HEK293 (cell line): ENCODE measurements at regions not wholly inside any gene's neighbourhood (a gene's known extent, or its start where the extent isn't known, plus 50 kb on each side); places are given as distances from the start of the nearest gene placed in this dataset.

Experiments used
- CTCF ChIA-PET: fragments of 350-600 bp; formaldehyde crosslinking; extraction: SDS; loops from one replicate; lab custom pipeline; 2021; ENCODE audit warnings: antibody characterized with exemption; lab: Yijun Ruan, JAX
- POLR2A ChIA-PET: fragments of 300-600 bp; formaldehyde crosslinking; extraction: SDS; loops from one replicate; lab custom pipeline; 2020; ENCODE audit warnings: antibody characterized with exemption, inconsistent platforms; lab: Yijun Ruan, JAX
- H3K27ac ChIP-seq: fragments of 200-500 bp; sonication (Bioruptor generic); 2 replicates; pipeline ENCODE4 v1.5.1; 2014; ENCODE audit warnings: low read depth, low read length, control low read depth, inconsistent platforms; ENCODE audit errors: extremely low read depth
- H3K36me3 ChIP-seq, 2 experiments: fragments of 200-500 bp in 1 of 2; sonication (Bioruptor generic) in 1 of 2; 1 replicate in 1 of 2; 2 replicates in 1 of 2; pipeline ENCODE4 v1.5.1; 2014 to 2017; ENCODE audit warnings: inconsistent platforms in 2 of 2, low read length in 2 of 2; ENCODE audit not compliant: control insufficient read depth in 2 of 2, insufficient read depth in 1 of 2
- H3K4me1 ChIP-seq: fragments of 200-500 bp; sonication (Bioruptor generic); 2 replicates; pipeline ENCODE4 v1.5.1; 2014; ENCODE audit warnings: mild to moderate bottlenecking, low read length, inconsistent platforms; ENCODE audit not compliant: control insufficient read depth, insufficient read depth
- H3K4me3 ChIP-seq: 2 replicates; pipeline ENCODE4 v1.5.1; 2011; ENCODE audit warnings: low read depth, mild to moderate bottlenecking, control low read depth, low read length, moderate library complexity
- H3K9me3 ChIP-seq: fragments of 200-500 bp; sonication (Bioruptor generic); 2 replicates; pipeline ENCODE4 v1.5.1; 2014; ENCODE audit warnings: low read depth, low read length, inconsistent platforms; ENCODE audit not compliant: control insufficient read depth, insufficient read depth
- HOXD13 ChIP-seq: sonication (generic); formaldehyde crosslinking; IDR thresholded peaks from 2 replicates; pipeline ENCODE4 v1.8.0; 2022; ENCODE audit warnings: missing genetic modification reagents, borderline replicate concordance
- KLF1 ChIP-seq: fragments of 450-650 bp; formaldehyde crosslinking; IDR thresholded peaks from 2 replicates; pipeline ENCODE4 v1.5.1; 2016; ENCODE audit warnings: missing biosample characterization, missing genetic modification characterization
- KLF10 ChIP-seq: fragments of 450-650 bp; IDR thresholded peaks from 2 replicates; pipeline ENCODE4 v1.5.1; 2018; ENCODE audit warnings: missing biosample characterization, mild to moderate bottlenecking, missing genetic modification characterization
- MEIS1 ChIP-seq: sonication (generic); formaldehyde crosslinking; IDR thresholded peaks from 2 replicates; pipeline ENCODE4 v1.8.1; 2022; ENCODE audit warnings: missing genetic modification reagents, mild to moderate bottlenecking, borderline replicate concordance
- YY2 ChIP-seq: fragments of 450-650 bp; formaldehyde crosslinking; IDR thresholded peaks from 2 replicates; pipeline ENCODE4 v1.5.1; 2016; ENCODE audit warnings: missing biosample characterization, missing genetic modification characterization
- ZBTB10 ChIP-seq: fragments of 450-650 bp; formaldehyde crosslinking; IDR thresholded peaks from 2 replicates; pipeline ENCODE4 v1.5.1; 2016; ENCODE audit warnings: missing biosample characterization, missing genetic modification characterization
- ZFP69B ChIP-seq: fragments of 450-650 bp; formaldehyde crosslinking; IDR thresholded peaks from 2 replicates; pipeline ENCODE4 v1.5.1; 2016; ENCODE audit warnings: missing biosample characterization, missing genetic modification characterization
- ZNF140 ChIP-seq: fragments of 450-650 bp; formaldehyde crosslinking; IDR thresholded peaks from 2 replicates; pipeline ENCODE4 v1.5.1; 2016; ENCODE audit warnings: missing biosample characterization, missing genetic modification characterization
- ZNF148 ChIP-seq: fragments of 450-650 bp; formaldehyde crosslinking; IDR thresholded peaks from 2 replicates; pipeline ENCODE4 v1.5.0; 2017; ENCODE audit warnings: missing biosample characterization, missing genetic modification characterization, borderline replicate concordance
- ZNF221 ChIP-seq: fragments of 450-650 bp; formaldehyde crosslinking; IDR thresholded peaks from 2 replicates; pipeline ENCODE4 v1.5.1; 2017; ENCODE audit warnings: missing biosample characterization, missing genetic modification characterization, borderline replicate concordance
- ZNF513 ChIP-seq: fragments of 450-650 bp; IDR thresholded peaks from 2 replicates; pipeline ENCODE4 v1.5.1; 2018; ENCODE audit warnings: missing biosample characterization, missing genetic modification characterization
- ZNF580 ChIP-seq: fragments of 450-650 bp; formaldehyde crosslinking; IDR thresholded peaks from 2 replicates; pipeline ENCODE4 v1.5.1; 2016; ENCODE audit warnings: missing biosample characterization, missing genetic modification characterization
- ZNF585B ChIP-seq: fragments of 450-650 bp; formaldehyde crosslinking; IDR thresholded peaks from 2 replicates; pipeline ENCODE4 v1.5.1; 2016; ENCODE audit warnings: missing biosample characterization, missing genetic modification characterization
- ZNF610 ChIP-seq: fragments of 450-650 bp; formaldehyde crosslinking; IDR thresholded peaks from 2 replicates; pipeline ENCODE4 v1.5.1; 2016; ENCODE audit warnings: missing biosample characterization, missing genetic modification characterization, borderline replicate concordance
- ZNF629 ChIP-seq: fragments of 450-650 bp; formaldehyde crosslinking; IDR thresholded peaks from 2 replicates; pipeline ENCODE4 v1.5.1; 2017; ENCODE audit warnings: missing biosample characterization, missing genetic modification characterization
- ZNF645 ChIP-seq: fragments of 450-650 bp; formaldehyde crosslinking; IDR thresholded peaks from 2 replicates; pipeline ENCODE4; 2016; ENCODE audit warnings: missing biosample characterization, missing genetic modification characterization
- ZNF670 ChIP-seq: fragments of 450-650 bp; formaldehyde crosslinking; IDR thresholded peaks from 2 replicates; pipeline ENCODE4 v1.5.1; 2016; ENCODE audit warnings: missing biosample characterization, missing genetic modification characterization, low read depth
- ZNF792 ChIP-seq: fragments of 450-650 bp; formaldehyde crosslinking; IDR thresholded peaks from 2 replicates; pipeline ENCODE4 v1.5.1; 2016; ENCODE audit warnings: missing biosample characterization, missing genetic modification characterization

- TF ChIP-seq ZNF645 (tag by site-specific recombination), result no peak
- TF ChIP-seq KLF1 (tag by site-specific recombination), result no peak
- TF ChIP-seq ZNF221 (tag by site-specific recombination), result no peak
- TF ChIP-seq ZFP69B (tag by site-specific recombination), result no peak
- TF ChIP-seq YY2, result no peak
- no peak for TF ChIP-seq ZNF670 (tag by site-specific recombination)
- TF ChIP-seq ZNF792 (tag by site-specific recombination), result no peak
- TF ChIP-seq ZNF610, result no peak
- TF ChIP-seq, all 188 proteins: peak for 0
Observed at GRCh38 chr2:191618786-191619185, 59.1 kb upstream of the NABP1 start (continued).

GRCh38 chr2:191620144-191620543, 57.8 kb upstream of the NABP1 start:
- Histone ChIP-seq H3K36me3 (no peaks in the 10 kb centered on the region), H3K27ac (no peak overlapping the region), H3K4me3 (no peak overlapping the region), H3K4me1 (no peaks in the 10 kb centered on the region; the same call in 1 of the 2 replicates), H3K9me3 (no peaks in the 10 kb centered on the region)
- TF ChIP-seq ZNF629 (tag by site-specific recombination) (no peak), ZNF670 (tag by site-specific recombination) (no peak), ZNF140 (tag by site-specific recombination) (no peak), MEIS1 (CRISPR knock-in tag) (no peak), ZNF513 (no peak), HOXD13 (CRISPR knock-in tag) (no peak), ZNF580 (tag by site-specific recombination) (no peak), ZBTB10 (tag by site-specific recombination) (no peak), ZNF148 (tag by site-specific recombination) (no peak), ZNF585B (tag by site-specific recombination) (no peak), KLF10 (tag by site-specific recombination) (no peak)
- POLR2A ChIA-PET, result interaction anchor here (0.9 kb wide), 1 partner anchor 58 kb away, joined by 6 read pairs; the partner anchor contains the start of gene NABP1
- CTCF ChIA-PET, result interaction anchor here (1.9 kb wide), 1 partner anchor 49 kb away, joined by 4 read pairs; no protein-coding TSS in a partner anchor
